DOHH2 (cell line): ENCODE measurements at regions not wholly inside any gene's neighbourhood (a gene's known extent, or its start where the extent isn't known, plus 50 kb on each side); places are given as distances from the start of the nearest gene placed in this dataset.

Source experiments
- CTCF ChIP-seq: fragments of 200-600 bp; sonication (generic); IDR thresholded peaks from one replicate; pipeline ENCODE4 v1.5.1; 2014; ENCODE audit warnings: antibody characterized with exemption, mild to moderate bottlenecking, low read depth, low read length; ENCODE audit not compliant: poor library complexity, severe bottlenecking
- EZH2phosphoT487 ChIP-seq: fragments of 200-600 bp; sonication (generic); IDR thresholded peaks from 2 replicates; pipeline ENCODE4 v1.6.1; 2017; ENCODE audit warnings: borderline replicate concordance, mild to moderate bottlenecking, antibody characterized with exemption, low read length, moderate library complexity, mixed read lengths

- TF ChIP-seq EZH2phosphoT487 (no peak), CTCF (no peak)
These were observed 64.8 kb downstream of the ARHGAP35 start for GRCh38 chr19:46925548-46925950.
